Germinal center (tissue), 1 donor: ENCODE measurements at regions not wholly inside any gene's neighbourhood (a gene's known extent, or its start where the extent isn't known, plus 50 kb on each side); places are given as distances from the start of the nearest gene placed in this dataset.

ENCODE experiments used
- DNase-seq: peaks from one replicate; pipeline ENCODE4 v3.0.0; 2012; ENCODE audit warnings: mixed read lengths, low spot score

- no peak for DNase-seq
Measured at GRCh38 chr5:51279983-51280706, 103.1 kb upstream of the ISL1 start.

GRCh38 chr5:51286046-51286445 is 97.2 kb upstream of the ISL1 start:
- no peak for DNase-seq

- DNase-seq = no peak
Measured at GRCh38 chr5:51302343-51302742, 80.9 kb upstream of the ISL1 start.

GRCh38 chr5:51326844-51327243 is 56.4 kb upstream of the ISL1 start:
- no peak for DNase-seq
